ENCODE measurements at regions not wholly inside any gene's neighbourhood (a gene's known extent, or its start where the extent isn't known, plus 50 kb on each side); places are given as distances from the start of the nearest gene placed in this dataset.

DNA sequence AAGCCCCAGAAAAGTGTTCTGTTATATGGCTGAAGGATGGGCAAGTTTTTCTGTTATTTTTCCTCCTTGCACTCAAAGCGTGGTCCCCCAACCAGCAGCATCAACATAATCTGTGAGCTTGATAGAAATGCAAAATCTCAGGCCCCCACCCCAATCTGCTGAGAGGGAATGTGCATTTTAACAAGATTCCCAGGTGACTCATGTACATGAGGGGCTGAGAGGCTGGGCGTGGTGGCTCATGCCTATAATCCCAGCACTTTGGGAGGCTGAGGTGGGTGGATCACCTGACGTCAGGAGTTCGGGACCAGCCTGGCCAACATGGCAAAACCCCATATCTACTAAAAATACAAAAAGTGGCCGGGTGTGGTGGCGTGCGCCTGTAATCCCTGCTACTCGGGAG, 326.8 kb upstream of the PODXL start:
- TF ChIP-seq CTCF (conservative IDR thresholded peaks at IDR 0.05 in 1 of 2, IDR thresholded peaks at IDR 0.05 in 1 of 2; ENCODE audit: extremely low read depth in 1 of 2, insufficient read depth in 1 of 2, low read depth in 1 of 2, low read length in 2 of 2) (no peak), EZH2 (IDR thresholded peaks at IDR 0.05; ENCODE audit: borderline replicate concordance, low read length) (no peak)
